NCI-H526 treated with DMSO at 0.1 percent for 48 hours (cell line): ENCODE measurements at regions not wholly inside any gene's neighbourhood (a gene's known extent, or its start where the extent isn't known, plus 50 kb on each side); places are given as distances from the start of the nearest gene placed in this dataset.

Source experiments
- DNase-seq: peaks from one replicate; lab custom pipeline; 2025; lab: John Stamatoyannopoulos, UW

DNA sequence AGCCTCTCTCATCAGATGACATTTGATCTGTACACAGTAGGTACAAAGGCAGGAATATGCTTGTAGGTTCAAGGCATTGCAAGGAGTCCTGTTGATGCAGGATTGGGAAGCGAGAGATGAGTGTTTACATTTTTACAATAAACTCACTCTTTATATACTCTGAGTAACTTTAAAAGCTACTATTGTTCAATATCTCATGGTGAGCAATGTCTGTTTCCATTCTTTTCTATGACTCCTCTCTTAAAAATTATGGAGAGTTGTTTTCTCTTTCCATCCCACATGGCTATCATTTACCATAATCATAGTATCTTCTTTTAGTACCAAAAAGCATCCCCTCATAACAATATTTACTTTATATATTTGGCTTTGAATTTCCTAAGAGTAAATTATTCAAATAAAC, 314.0 kb upstream of the CDIN1 start:
- DNase-seq, result no peak

DNA sequence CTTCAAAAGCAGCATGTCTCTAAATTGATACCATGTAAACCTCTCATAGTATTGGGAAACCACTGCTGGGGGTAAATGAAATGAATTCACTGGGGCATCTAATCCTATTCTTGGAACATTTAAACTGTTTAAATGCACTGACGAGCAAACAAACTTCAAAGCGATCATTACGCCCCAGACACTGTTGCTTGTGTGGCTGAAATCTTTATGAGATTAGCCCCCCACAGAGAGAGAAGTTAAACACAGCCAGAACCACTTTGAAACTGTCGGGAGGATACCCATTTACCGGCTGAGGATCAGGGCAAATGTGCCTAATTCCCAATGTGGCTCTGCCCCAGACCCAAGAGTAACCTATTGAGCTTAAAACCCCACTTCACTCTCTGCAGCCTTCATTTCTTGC, 308.4 kb upstream of the CDIN1 start:
- DNase-seq, result no peak

DNA sequence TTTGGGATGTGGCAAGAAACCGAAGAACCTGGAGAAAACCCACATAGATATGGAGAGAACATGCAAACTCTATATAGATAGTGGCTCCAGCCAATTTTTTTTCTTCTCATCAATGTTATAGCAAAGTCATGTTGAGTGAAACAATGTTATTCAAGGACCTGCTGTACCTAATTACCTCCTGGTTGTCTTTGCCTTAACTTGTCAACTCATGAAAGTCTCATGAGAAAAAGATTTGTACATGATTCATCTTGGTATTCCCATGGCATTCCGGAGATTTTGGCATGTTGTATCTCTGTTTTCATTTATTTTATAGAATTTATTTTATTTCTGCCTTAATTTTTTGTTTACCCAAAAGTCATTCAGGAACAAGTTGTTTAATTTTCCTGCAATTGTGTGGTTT, 303.8 kb upstream of the CDIN1 start:
- DNase-seq, result no peak

DNA sequence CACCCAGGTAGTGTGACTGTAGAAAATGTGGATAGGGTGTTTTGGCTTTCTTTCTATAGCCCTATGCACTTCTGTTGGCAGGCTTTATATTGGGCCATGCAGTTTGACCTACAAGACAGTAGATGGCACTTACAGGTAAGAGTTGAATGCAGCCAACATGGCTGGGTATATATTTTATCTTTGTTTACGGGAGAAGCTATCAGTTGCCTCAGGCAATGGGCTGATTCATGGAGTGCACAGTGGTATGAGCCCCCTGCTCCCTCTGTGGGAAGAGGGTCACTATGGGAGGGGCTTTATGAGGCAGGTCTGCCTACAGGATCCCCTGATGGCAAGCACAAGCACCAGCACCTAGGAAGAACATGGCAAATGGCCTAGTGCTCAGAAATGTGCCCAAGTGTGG, 301.2 kb upstream of the CDIN1 start:
- DNase-seq, result no peak

DNA sequence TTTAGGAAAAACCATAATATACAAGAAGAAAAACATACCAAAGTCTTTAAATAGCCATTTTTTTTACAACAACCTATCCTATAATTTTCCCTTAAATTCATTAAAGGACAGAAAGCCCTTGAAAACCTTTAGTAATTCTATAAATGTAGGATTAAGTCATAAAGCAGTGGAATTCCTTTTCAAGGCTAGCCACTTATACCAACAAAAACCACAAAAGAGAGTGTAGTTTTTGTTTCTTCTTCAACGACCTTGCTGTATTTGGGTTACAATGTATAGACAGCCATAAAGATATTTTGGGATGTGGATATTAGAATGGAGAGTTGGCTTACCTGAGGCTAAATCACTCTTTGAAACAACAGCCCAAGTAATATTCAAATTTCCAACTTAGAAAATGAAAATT, 296.6 kb upstream of the CDIN1 start:
- no peak for DNase-seq

DNA sequence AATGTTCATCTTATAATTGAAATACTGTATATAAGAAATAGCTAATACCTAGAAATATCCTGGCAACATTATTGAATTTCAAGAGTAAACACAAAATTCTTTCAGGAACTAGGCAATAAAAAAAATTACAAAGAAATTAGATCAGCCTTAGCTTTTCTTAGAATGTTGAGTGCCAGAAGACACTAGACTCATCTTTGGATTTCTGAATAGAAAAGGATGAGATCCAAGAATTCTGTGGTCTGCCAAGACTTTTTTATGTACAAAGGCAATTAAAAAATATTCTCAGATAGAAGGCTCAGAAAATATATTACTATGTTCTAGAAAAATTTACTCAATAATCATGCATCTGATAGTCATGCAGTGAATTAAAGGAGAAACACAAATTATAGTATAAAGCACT, 294.5 kb upstream of the CDIN1 start:
- no peak for DNase-seq

DNA sequence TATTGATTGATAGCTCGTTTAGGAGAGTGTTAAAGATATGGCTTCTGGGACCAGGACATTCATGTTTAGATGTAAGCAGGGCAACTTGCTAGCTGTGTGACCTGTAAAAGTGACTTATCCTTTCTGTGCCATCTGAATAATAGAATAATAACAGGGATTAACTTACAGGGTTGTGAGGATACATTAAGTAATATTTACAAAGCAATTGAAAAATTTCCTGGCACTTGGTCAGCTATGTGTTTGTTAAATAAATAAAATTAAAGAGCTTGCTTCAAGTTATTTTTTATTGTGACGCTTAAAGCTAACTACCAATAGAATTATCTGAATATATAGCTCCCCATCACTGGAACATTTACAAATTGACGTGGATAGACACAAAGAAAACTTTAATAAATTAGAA, 287.9 kb upstream of the CDIN1 start:
- no peak for DNase-seq

DNA sequence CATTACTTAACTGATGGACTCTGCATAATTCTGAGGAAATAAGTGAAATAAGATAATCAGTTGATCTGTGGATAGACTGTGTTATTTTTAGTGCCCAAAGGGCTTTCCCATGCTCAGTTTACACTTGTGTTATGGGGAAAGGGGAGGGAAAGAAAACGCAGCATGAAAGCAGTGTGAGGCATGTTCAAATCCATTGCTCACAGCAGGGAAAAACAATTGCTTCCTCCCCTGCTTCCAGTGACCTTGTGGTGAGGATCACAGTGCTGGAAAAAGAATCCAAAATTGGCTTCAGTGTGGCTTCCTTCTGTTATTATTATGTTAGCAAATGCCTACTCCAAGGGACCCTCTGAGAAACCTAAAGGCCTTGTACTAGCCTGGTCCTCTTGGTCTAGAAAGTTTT, 285.1 kb upstream of the CDIN1 start:
- no peak for DNase-seq

DNA sequence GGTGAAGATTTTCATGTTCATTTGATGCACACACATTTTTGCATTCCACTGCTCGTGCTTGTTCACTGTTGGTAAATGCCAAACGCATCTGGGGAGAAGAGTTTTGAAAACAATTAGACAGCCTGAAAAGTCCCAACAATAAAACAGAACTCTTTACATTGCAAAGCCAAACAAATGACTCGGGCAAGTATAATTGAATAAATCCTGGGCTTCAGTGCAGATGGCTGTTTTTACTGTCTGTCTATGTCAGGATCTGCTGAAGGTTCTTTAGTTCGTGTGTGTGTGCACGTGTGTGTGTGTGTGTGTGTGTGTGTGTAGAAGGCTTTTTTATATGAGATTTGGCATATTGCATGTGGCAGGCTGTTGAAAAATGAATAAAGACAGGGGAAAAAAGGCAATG, 277.5 kb upstream of the CDIN1 start:
- DNase-seq, result no peak

DNA sequence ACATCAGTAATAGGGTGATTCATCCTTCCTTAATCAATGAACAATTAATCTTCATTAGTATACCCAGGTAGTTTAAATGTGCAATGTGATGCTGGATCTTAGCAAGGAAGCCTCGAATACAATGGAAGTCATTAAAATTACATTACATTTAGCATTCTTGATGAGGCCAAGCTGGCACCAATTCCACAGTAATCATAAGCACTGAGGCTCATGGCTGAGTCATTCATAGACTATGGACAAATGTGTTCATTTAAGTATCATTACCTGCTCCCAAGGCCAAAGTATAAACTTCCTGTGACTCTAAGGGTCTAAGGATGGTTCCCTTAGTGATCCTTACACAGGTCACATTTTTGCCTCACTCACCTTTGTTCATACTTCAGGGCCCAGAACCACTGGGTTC, 266.4 kb upstream of the CDIN1 start:
- no peak for DNase-seq

DNA sequence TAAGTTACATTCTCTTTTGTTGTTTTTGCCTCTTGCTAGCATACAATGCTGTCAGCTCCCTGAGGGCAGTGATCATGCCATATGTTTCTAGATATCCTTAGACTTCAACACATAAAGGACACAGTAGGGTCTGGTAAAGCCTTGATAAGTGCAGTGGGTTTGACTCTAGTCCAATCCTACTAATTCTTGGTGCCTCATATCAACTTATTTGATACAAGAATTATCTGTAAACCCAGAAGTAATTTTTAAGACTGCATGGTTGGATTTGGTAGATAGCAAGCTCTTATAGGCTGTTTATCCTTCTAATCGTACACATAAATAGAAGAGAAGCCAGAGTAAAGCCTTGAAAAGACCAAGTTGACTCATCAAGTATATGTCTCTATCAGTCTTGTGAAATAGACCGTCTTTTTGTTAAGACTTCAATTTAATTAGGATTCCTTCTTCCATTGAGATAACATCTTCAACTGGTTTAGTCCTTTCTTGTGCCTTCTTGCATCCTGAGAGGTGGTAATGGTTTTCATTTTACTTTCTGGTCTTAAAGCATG, 265.6 kb upstream of the CDIN1 start:
- DNase-seq, result no peak

DNA sequence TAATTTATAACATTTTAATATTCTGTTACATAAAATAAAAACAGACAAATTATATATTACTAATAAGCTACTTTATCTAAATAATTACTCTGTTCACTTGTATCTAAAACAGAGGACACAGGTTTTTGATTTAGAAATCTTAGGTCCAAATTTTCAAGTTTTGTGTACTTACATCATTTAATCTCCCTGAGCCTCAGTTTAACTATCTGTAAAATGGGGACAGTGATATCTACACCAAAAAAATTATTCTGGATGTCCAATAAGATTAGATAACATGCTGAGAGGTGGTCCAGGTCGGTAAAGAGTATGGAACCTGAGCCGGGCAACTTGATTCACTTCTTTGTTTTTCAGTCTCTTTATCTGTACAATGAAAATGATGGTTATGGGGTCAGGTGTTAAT, 263.8 kb upstream of the CDIN1 start:
- DNase-seq, result no peak

DNA sequence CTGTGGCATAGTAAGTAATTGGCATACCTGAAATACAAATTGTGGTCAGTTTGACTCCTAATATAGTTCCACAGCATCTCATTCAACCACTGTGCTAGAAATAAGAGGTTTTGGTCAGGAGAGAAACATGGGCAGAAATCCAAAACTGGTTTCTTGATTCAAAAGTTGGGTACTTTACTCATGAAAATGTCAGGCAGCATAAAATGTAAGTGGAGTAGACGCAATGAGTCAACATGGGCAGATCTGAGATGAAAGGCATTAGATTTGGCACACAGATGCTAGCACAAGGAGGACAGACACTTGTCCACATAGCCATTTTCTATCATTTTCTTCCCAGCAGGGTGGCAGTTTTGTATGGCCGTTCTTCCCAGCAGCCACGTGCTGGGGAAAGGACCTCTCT, 255.8 kb upstream of the CDIN1 start:
- DNase-seq, result no peak

DNA sequence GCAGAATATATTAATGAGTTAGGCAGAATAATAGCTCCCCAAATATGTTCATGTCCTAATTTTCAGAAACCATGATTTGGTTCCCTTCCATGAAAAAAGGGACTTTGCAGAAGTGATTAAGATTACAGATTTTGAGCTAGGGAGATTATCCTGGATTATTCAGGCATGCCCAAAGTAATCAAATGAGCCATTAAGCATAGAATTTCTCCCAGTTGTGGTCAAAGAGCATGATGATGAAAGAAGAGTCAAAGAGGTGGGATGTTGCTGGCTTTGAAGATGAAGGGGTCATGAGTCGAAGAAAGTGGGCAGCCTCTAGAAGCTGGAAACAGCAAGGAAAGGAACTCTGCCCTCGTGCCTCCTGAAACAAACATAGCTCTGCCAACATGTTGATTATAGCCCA, 254.2 kb upstream of the CDIN1 start:
- DNase-seq, result no peak

DNA sequence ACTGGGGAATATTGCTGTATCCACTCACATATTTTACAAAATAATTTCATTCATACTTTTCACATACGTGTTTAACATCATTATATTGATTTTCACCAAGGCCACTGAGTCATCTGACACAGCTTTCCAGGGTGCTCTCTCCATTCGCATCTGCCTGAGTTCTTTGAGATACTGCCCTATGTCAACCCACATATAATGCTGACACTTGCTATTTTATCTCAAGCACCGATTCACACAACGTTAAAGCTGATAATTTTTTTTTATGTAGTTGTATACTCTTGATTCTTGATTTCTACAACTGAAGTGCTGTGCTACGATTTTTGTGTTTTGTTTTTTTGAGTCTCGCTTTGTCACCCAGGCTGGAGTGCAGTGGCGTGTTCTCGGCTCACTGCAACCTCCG, 249.8 kb upstream of the CDIN1 start:
- DNase-seq, result no peak

DNA sequence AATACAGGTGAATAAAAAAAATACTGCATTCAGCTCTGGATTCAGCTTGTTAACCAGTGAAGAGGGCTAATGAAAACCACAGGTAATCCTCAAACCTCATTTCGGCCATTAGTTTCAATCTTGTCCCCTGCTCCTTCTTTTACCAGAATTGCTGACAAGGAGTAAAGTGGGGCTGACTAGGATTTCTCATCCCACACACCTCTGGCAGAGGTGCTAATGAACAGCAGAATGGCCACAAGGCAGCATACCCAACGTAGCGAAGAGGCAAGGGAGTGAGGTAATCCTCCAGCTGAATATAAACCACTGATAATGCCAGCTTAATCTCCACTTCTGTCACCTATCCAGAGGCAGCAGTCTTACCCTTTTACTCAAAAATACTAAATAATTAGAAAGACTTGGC, 248.8 kb upstream of the CDIN1 start:
- no peak for DNase-seq

DNA sequence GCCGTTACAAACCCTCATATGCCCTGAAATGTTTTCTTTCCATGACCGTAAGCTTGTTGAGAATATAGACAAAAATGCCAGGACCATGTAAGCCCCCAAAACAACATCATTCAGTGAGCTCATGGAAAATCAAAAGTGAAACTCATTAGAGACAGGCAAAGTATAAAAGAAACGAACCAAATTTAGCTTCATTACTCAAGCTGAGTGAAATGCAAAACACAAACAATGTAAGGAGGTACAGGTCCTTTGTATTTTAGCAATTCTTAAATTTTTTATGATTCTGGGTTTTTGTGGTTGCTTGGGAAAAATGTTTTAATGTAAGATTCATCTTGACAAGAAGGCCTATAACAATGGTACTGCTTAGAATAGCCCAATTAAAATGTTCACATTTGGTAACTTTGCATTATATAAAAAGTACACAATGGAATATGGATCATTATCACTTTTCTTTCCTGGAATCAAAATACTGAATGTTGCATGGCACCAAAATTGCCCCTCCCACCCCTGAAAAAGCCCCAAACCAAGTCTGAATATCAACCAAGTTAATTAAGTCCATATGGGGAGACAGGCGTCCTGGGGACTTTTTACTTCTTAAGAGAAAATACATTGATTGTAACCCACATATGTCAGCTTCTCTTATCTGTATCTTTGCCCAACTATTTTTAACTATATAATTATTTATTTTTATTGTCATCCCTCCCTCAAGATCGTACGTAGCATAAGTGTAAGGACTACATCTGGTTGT, 247.7 kb upstream of the CDIN1 start:
- no peak for DNase-seq

DNA sequence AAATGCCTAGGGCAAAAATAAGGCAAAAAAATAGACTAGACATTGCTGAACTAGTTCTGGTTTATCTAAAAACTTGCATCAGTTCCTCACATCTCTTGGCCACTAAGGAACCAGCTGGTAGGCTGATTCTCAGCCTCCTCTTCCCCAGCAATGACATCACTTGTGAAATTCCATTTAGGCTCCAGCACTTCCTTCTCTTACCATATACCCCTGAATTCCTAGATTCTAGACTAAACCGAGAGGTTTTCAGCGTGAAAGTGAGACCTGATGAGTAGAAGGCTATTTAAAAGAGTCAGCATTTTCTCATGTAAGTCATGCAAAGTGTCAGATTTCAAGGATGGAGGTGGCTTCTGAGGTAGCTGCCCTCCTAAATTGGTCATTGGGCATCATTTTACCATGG, 247.1 kb upstream of the CDIN1 start:
- no peak for DNase-seq

DNA sequence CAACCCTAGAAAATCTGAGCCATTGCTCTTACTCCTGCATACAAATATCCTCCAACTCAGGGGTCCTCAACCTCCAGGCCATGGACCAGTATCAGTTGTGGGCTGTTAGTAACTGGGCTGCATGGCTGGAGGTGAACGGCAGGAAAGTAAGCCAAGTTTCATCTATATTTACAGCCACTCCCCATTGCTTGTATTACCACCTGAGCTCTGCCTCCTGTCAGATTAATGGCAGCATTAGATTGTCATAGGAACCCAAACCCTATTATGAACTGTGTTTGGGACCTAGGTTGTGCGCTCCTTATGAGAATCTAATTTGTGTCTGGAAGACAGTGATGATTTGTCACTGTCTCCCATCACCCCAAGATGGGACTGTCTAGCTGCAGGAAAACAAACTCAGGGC, 246.5 kb upstream of the CDIN1 start:
- DNase-seq, result no peak

DNA sequence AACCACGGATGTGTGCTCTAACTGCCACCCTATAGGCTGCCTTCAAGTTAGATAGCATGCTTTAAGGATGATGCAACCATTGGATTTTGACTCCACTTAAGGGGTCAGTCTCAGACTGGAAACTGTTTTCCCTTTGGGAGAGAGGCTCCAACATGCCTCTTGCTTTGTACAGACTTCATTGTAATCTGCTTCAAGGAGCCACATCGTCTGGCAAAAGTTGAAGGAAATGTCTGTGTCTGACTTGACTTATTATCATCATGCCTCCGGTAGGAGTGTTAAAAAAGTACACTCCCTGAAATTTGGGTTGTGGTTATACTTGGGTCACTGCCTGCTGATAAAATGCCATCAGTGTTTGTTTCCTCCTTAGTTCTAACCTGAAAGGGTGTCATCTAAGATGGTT, 245.4 kb upstream of the CDIN1 start:
- DNase-seq, result no peak

DNA sequence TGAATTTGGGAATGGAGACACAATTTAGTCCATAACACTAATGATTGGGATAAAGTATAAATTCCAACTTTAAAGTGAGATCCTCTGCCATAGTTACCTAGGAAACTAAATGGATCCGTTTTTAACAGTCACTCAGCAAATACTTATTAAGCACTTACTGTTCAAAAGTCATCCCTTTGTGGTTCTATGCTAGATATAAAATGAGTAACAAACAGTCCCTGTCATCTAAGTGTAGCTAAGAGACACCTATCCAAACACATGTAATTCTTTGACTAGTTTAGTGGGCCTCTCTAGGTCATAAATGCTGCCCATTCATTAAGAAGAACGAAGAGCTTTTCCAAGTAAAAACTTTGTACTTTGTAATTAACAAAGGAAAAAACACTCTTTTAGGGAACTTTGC, 244.2 kb upstream of the CDIN1 start:
- DNase-seq, result no peak

DNA sequence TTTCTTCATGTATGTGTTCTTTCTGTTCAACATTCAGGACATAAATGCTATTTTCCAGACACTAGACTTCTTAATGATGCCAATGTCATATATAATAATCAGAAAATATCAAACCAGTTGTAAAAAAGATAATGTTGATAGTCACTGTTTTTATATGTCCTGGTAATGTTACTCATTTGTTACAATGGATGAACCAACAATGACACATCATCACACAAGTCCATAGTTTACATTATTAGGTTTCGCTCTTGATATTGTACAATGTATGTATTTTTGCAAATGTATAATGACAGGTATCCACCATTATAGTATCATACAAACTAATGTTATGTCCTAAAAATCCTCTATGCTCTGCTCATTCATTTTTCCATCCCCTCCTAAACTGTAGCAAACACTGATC, 243.8 kb upstream of the CDIN1 start:
- DNase-seq, result no peak

DNA sequence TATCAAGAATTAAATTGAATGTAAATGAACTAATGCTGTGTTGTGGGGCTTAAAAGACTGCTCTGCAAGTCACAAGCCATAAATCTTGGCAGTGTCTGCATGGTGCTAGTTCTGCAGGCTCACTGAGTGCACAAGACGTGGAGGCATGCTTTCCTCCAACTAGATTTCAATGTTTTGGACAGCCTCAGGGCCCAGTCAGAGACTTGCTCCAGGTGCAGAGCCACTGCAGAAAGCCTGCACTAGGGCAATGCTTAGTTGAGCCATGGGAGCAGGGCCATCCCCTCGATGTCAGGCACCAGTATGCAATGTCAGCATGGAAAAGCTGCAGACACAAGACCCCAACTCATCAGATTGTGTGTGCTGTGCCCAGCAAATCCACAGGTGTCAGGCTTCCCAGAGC, 234.5 kb upstream of the CDIN1 start:
- no peak for DNase-seq

DNA sequence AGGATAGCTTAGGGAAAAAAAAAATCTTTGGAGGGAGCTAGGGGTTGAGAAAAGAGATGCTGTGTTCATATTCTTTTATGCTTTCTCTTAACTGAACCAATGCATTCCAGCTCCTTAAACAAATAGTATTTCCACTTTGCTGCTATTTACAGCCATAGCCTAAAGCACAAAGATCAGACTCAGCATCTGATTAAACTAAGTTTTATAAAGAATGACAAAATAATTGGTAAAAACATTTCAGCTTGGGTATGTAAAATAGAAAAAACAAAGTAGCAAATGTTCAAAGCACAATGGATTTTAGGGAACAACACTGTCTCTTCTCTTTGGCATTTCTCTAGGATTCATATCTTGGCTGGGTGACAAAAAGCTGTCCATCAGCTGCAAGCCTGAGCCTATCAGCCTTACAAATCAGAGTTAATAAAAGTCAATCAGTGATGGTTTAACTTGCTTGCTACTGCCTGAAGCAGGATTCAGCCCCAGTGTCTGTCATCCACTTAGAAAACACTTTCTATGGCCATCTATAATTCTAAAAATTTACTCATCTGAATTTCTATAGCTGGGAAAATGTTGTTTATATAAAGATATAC, 232.1 kb upstream of the CDIN1 start:
- DNase-seq, result no peak
